HepG2 (cell line): ENCODE measurements at regions not wholly inside any gene's neighbourhood (a gene's known extent, or its start where the extent isn't known, plus 50 kb on each side); places are given as distances from the start of the nearest gene placed in this dataset.

Experiments used
- CBX5 ChIP-seq: sonication (generic); formaldehyde crosslinking; IDR thresholded peaks from 2 replicates; pipeline ENCODE4 v1.4.0; 2020; ENCODE audit warnings: missing genetic modification reagents, borderline replicate concordance
- CEBPG ChIP-seq: IDR thresholded peaks from 2 replicates; pipeline ENCODE4 v1.6.1; 2016
- E2F5 ChIP-seq: sonication (generic); formaldehyde crosslinking; conservative IDR thresholded peaks from 2 replicates; pipeline ENCODE4 v1.4.0; 2020; ENCODE audit warnings: missing genetic modification reagents
- FOXA3 ChIP-seq: IDR thresholded peaks from 2 replicates; pipeline ENCODE4 v1.6.1; 2016; ENCODE audit warnings: missing genetic modification reagents, missing compliant biosample characterization
- GATAD2A ChIP-seq: IDR thresholded peaks from 2 replicates; pipeline ENCODE4 v1.6.1; 2016
- JDP2 ChIP-seq: sonication (generic); formaldehyde crosslinking; IDR thresholded peaks from 2 replicates; pipeline ENCODE4 v1.8.1; 2022; ENCODE audit warnings: missing genetic modification reagents, borderline replicate concordance
- NFRKB ChIP-seq: fragments of 450-650 bp; IDR thresholded peaks from 2 replicates; pipeline ENCODE4 v1.6.1; 2017
- PHF21A ChIP-seq: sonication (generic); formaldehyde crosslinking; IDR thresholded peaks from 2 replicates; pipeline ENCODE4 v1.5.0; 2020; ENCODE audit warnings: mild to moderate bottlenecking, missing genetic modification reagents
- PRDM15 ChIP-seq: sonication (generic); formaldehyde crosslinking; IDR thresholded peaks from 2 replicates; pipeline ENCODE4 v1.4.0; 2020; ENCODE audit warnings: missing genetic modification reagents
- RARG ChIP-seq: sonication (generic); formaldehyde crosslinking; IDR thresholded peaks from 2 replicates; pipeline ENCODE4 v1.4.0; 2020; ENCODE audit warnings: low read depth, mild to moderate bottlenecking, missing genetic modification reagents
- SETDB1 ChIP-seq: sonication (generic); formaldehyde crosslinking; IDR thresholded peaks from 2 replicates; pipeline ENCODE4 v1.5.1; 2020; ENCODE audit warnings: missing genetic modification reagents, mild to moderate bottlenecking, borderline replicate concordance
- TGIF2 ChIP-seq: IDR thresholded peaks from 2 replicates; pipeline ENCODE4 v1.6.1; 2016; ENCODE audit warnings: control low read depth, missing compliant biosample characterization
- TOE1 ChIP-seq: sonication (generic); formaldehyde crosslinking; IDR thresholded peaks from 2 replicates; pipeline ENCODE4 v1.4.0; 2020; ENCODE audit warnings: mild to moderate bottlenecking, missing genetic modification reagents
- TRIM22 ChIP-seq: fragments of 450-650 bp; IDR thresholded peaks from 2 replicates; pipeline ENCODE4 v1.6.1; 2017
- ZBTB38 ChIP-seq: sonication (generic); formaldehyde crosslinking; IDR thresholded peaks from 2 replicates; pipeline ENCODE4 v1.5.1; 2020; ENCODE audit warnings: mild to moderate bottlenecking, missing genetic modification reagents
- ZFX ChIP-seq: sonication (generic); formaldehyde crosslinking; IDR thresholded peaks from 2 replicates; pipeline ENCODE4 v1.4.0; 2020; ENCODE audit warnings: mild to moderate bottlenecking, low read depth, missing genetic modification reagents, moderate library complexity
- ZNF12 ChIP-seq: sonication (generic); formaldehyde crosslinking; IDR thresholded peaks from 2 replicates; pipeline ENCODE4 v1.5.0; 2020; ENCODE audit warnings: missing genetic modification reagents
- ZNF670 ChIP-seq: sonication (generic); formaldehyde crosslinking; IDR thresholded peaks from 2 replicates; pipeline ENCODE4 v1.8.0; 2022; ENCODE audit warnings: mild to moderate bottlenecking, missing genetic modification reagents, borderline replicate concordance
- ZNF788 ChIP-seq: sonication (generic); formaldehyde crosslinking; IDR thresholded peaks from 2 replicates; pipeline ENCODE4 v1.5.0; 2020; ENCODE audit warnings: mild to moderate bottlenecking, missing genetic modification reagents, borderline replicate concordance
- TF ChIP-seq, protein P1 (sequence below), 2 experiments: fragments of 450-650 bp in 1 of 2; sonication (generic) in 1 of 2; formaldehyde crosslinking; IDR thresholded peaks; 2 replicates each; pipeline versions ENCODE4 v1.5.0 to v1.8.0; 2020 to 2022; ENCODE audit warnings: mild to moderate bottlenecking in 1 of 2, missing genetic modification reagents in 1 of 2
- TF ChIP-seq, protein P2 (sequence below): sonication (generic); formaldehyde crosslinking; IDR thresholded peaks from 2 replicates; pipeline ENCODE4 v1.8.1; 2023; ENCODE audit warnings: mild to moderate bottlenecking, missing genetic modification reagents, borderline replicate concordance

- TF ChIP-seq E2F5 (CRISPR knock-in tag): no peak
- TF ChIP-seq ZNF12 (CRISPR knock-in tag): peak; percentile 98
- no peak for TF ChIP-seq JDP2 (CRISPR knock-in tag)
- TF ChIP-seq ZFX (CRISPR knock-in tag): no peak
- TF ChIP-seq PHF21A (CRISPR knock-in tag): no peak
- no peak for TF ChIP-seq NFRKB
- TF ChIP-seq RARG (CRISPR knock-in tag): no peak
- TF ChIP-seq, protein P1, sequence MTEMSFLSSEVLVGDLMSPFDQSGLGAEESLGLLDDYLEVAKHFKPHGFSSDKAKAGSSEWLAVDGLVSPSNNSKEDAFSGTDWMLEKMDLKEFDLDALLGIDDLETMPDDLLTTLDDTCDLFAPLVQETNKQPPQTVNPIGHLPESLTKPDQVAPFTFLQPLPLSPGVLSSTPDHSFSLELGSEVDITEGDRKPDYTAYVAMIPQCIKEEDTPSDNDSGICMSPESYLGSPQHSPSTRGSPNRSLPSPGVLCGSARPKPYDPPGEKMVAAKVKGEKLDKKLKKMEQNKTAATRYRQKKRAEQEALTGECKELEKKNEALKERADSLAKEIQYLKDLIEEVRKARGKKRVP (CRISPR knock-in tag; IDR thresholded peaks at IDR 0.05): peak in 1 of 2 experiments; percentile 62; a peak in 2 of 4 replicates
- no peak for TF ChIP-seq TGIF2
- TF ChIP-seq SETDB1 (CRISPR knock-in tag): no peak
- TF ChIP-seq, protein P2, sequence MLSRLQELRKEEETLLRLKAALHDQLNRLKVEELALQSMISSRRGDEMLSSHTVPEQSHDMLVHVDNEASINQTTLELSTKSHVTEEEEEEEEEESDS: no peak
- TF ChIP-seq TRIM22: no peak
- peak; percentile 48; the same call in 1 of the 2 replicates for TF ChIP-seq GATAD2A (CRISPR knock-in tag)
- TF ChIP-seq TOE1: no peak
- peak; percentile 79 for TF ChIP-seq PRDM15 (CRISPR knock-in tag)
- no peak for TF ChIP-seq ZNF788
- TF ChIP-seq FOXA3 (CRISPR knock-in tag): peak; percentile 28; the same call in 1 of the 2 replicates
- TF ChIP-seq CEBPG (CRISPR knock-in tag): no peak
- TF ChIP-seq ZBTB38 (CRISPR knock-in tag): no peak
- no peak for TF ChIP-seq ZNF670 (CRISPR knock-in tag)
- TF ChIP-seq CBX5 (CRISPR knock-in tag): no peak
Measured at GRCh38 chr11:27216270-27217149, 146.5 kb downstream of the CCDC34 start (continued).
